ENCODE measurements at regions not wholly inside any gene's neighbourhood (a gene's known extent, or its start where the extent isn't known, plus 50 kb on each side); places are given as distances from the start of the nearest gene placed in this dataset.

DNA sequence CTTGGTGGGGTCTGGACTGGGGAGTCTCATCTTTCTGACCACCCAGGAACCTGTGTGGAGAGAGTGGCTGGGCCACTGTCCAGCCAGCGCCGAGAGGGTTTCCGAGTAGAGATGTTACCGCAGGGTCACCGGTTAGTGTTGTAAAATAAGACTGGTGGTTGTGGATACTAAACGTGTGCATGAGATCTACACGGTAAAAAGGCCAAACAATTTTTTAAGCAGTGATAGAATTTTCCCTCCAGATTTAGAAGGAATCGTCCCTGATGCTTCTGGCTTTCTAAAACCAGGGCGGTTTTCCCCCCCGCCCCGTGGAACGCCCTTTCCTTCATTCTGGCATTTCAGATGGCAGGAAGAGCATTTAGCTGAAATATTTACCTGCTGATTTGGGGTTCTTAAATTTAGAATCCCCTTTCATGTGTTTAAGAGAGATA lies 72.6 kb upstream of the PPARA start:
- TF ChIP-seq, protein P1, sequence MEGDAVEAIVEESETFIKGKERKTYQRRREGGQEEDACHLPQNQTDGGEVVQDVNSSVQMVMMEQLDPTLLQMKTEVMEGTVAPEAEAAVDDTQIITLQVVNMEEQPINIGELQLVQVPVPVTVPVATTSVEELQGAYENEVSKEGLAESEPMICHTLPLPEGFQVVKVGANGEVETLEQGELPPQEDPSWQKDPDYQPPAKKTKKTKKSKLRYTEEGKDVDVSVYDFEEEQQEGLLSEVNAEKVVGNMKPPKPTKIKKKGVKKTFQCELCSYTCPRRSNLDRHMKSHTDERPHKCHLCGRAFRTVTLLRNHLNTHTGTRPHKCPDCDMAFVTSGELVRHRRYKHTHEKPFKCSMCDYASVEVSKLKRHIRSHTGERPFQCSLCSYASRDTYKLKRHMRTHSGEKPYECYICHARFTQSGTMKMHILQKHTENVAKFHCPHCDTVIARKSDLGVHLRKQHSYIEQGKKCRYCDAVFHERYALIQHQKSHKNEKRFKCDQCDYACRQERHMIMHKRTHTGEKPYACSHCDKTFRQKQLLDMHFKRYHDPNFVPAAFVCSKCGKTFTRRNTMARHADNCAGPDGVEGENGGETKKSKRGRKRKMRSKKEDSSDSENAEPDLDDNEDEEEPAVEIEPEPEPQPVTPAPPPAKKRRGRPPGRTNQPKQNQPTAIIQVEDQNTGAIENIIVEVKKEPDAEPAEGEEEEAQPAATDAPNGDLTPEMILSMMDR (IDR thresholded peaks at IDR 0.05; ENCODE audit: low read depth, low read length): no peak
- no peak for TF ChIP-seq EZH2phosphoT487 (IDR thresholded peaks at IDR 0.05; ENCODE audit: low read depth)
